Body of pancreas (tissue), 4 donors: ENCODE measurements at regions not wholly inside any gene's neighbourhood (a gene's known extent, or its start where the extent isn't known, plus 50 kb on each side); places are given as distances from the start of the nearest gene placed in this dataset.

ENCODE experiments used
- POLR2A ChIP-seq, 3 donors: fragments of 450-650 bp; IDR thresholded peaks; one replicate each; pipeline ENCODE4 v1.6.1; 2016; ENCODE audit warnings: antibody characterized with exemption in 3 of 3, mild to moderate bottlenecking in 2 of 3
- TF ChIP-seq, protein P1 (sequence below), 7 experiments: fragments of 450-650 bp in 4 of 7; fragments of 200-600 bp in 3 of 7; sonication (generic) in 3 of 7; IDR thresholded peaks; one replicate each; pipeline ENCODE4 v1.5.1; 2016 to 2019; ENCODE audit warnings: antibody characterized with exemption in 7 of 7

DNA sequence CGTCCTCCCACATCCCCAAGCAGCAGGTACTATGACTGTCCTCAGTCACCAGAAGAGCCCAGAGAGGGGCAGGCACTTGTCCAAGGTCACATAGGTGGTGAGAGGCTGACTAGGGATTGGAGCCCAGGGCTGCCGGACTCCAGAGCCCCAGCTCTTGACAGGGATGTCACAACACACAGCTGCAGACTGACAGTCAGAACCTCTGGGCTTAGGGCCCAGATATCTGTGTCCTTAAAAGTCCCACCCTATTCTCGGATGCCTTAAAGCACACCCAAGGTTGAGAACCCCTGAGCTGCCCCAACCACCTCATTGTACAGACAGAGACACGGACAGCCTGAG lies 622.9 kb downstream of the MATN1 start:
- TF ChIP-seq, protein P1, sequence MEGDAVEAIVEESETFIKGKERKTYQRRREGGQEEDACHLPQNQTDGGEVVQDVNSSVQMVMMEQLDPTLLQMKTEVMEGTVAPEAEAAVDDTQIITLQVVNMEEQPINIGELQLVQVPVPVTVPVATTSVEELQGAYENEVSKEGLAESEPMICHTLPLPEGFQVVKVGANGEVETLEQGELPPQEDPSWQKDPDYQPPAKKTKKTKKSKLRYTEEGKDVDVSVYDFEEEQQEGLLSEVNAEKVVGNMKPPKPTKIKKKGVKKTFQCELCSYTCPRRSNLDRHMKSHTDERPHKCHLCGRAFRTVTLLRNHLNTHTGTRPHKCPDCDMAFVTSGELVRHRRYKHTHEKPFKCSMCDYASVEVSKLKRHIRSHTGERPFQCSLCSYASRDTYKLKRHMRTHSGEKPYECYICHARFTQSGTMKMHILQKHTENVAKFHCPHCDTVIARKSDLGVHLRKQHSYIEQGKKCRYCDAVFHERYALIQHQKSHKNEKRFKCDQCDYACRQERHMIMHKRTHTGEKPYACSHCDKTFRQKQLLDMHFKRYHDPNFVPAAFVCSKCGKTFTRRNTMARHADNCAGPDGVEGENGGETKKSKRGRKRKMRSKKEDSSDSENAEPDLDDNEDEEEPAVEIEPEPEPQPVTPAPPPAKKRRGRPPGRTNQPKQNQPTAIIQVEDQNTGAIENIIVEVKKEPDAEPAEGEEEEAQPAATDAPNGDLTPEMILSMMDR (IDR thresholded peaks at IDR 0.05) = no peak
- no peak for TF ChIP-seq POLR2A (IDR thresholded peaks at IDR 0.05)
